ENCODE measurements at regions not wholly inside any gene's neighbourhood (a gene's known extent, or its start where the extent isn't known, plus 50 kb on each side); places are given as distances from the start of the nearest gene placed in this dataset.

- TF ChIP-seq JUND (IDR thresholded peaks at IDR 0.05) (no peak), CTCF (IDR thresholded peaks at IDR 0.05) (no peak), FOXM1 (IDR thresholded peaks at IDR 0.05; ENCODE audit: low read depth) (no peak), POLR2AphosphoS5 (IDR thresholded peaks at IDR 0.05; ENCODE audit: low read depth, low read length) (no peak), CHD2 (IDR thresholded peaks at IDR 0.05; ENCODE audit: low read length, partially characterized antibody) (no peak), REST (IDR thresholded peaks at IDR 0.05; ENCODE audit: low read depth, low read length) (no peak)
These were observed 347.1 kb upstream of the FAM98A start for GRCh38 chr2:33946193-33946592.

Measured in SK-N-SH (cell line).